GM21526 (cell line): ENCODE measurements at regions not wholly inside any gene's neighbourhood (a gene's known extent, or its start where the extent isn't known, plus 50 kb on each side); places are given as distances from the start of the nearest gene placed in this dataset.

ENCODE experiments used
- ATAC-seq: cut with Tn5 transposase; IDR thresholded peaks from one replicate; pipeline ENCODE4 v1.9.1; 2021; ENCODE audit warnings: moderate library complexity; ENCODE audit not compliant: unreplicated experiment, low FRiP score

DNA sequence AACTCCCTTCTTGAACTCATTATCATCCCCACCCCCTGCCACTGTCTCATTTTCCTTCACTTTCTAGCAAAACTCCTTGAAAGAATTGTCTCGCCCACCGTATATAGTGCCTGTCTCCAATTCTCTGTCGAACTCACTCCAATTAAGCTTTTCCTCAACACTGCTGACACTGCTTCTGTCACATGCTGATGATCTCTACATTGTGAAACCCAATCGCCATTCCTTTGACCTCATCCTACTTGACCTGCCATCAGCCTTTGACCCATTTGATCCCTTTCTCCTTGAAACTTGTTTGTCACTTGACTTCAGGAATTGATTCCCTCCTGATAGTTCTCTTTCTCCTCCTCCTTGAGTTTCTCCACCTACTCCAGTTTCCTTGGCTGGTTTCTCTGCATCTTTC is 54.8 kb downstream of the CCDC71L start:
- no peak for ATAC-seq

DNA sequence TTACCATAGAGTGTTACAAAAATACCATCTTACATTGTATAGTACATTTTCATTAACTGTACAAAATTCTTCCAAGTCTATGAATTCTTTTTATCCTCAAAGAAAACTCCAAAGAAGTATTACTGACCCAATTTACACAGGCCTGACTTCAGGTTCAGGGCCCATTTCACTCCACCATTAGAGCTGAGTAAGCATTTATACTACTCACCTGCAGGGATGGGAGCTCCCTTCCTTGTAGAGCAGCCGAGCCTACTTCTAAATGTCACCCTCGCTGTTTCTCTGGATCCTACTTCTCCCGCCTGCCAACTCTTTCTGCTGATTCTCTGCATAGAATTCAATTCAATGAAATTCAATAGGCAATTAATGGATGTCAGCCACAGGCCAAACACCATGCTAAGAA is 56.0 kb downstream of the CCDC71L start:
- ATAC-seq: no peak

DNA sequence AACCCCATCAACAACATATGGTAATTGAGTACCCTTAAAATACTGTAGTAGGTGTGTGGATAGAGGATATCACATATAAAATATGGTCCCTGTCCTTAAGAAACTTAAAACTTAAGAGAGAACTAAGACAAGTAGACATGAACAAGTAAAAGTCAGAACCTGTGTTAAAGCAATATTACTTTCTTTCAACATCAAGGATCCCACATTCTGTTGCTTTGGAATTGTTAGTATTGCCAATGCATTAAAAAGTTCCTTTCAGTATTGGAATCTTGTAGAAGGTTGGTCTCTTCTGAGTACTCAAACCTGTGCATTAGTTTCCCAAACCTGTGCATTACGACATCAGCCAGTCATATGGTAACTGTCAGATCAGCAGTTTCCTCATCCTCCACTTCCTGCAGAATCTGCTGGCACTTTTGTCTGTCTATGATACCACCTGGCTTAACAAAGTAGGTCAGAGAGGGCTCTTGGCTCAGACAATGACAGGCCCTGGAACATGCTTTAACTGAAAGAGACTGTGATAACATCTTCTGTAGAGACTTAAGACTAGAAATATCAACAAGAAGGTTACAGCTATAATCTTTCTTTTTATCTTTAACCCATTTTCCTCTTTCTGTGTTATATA is 56.5 kb downstream of the CCDC71L start:
- ATAC-seq: no peak

DNA sequence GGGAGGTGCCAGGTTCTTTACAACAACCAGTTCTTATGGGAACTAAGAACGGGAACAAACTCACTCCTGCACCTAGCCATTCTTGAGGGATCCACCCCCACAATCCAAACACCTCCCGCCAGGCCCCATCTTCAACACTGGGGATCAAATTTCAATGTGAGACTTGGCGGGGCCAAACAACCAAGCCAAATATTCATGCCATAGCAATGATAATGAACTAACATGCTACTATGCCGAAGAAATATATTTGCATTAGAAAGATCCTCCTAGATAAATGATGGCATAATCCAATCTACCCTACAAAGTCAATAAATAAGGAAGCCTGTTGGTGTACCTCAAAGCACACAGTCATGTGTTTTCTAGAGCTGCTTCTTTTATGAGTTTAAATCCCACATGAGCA is 57.6 kb downstream of the CCDC71L start:
- ATAC-seq: no peak

DNA sequence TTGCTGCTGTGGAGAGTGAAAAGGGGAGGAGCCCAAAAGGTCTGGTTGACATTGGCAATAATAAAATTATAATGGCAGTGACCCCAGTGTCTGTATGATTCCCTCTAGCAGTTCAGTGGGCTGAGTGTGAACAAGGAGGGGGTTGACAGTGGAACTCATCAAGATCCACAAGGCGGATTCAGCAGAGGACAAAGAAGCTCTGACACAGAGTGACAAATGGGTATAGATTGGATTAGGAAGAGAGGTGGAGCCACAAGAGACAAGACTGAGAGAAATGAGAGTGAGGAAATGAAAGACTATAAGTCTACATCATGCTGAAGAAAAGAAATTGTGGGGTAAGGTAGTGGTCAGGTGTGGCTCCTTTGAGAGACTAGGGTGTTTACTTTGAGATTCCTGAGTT is 58.9 kb downstream of the CCDC71L start:
- ATAC-seq: no peak

DNA sequence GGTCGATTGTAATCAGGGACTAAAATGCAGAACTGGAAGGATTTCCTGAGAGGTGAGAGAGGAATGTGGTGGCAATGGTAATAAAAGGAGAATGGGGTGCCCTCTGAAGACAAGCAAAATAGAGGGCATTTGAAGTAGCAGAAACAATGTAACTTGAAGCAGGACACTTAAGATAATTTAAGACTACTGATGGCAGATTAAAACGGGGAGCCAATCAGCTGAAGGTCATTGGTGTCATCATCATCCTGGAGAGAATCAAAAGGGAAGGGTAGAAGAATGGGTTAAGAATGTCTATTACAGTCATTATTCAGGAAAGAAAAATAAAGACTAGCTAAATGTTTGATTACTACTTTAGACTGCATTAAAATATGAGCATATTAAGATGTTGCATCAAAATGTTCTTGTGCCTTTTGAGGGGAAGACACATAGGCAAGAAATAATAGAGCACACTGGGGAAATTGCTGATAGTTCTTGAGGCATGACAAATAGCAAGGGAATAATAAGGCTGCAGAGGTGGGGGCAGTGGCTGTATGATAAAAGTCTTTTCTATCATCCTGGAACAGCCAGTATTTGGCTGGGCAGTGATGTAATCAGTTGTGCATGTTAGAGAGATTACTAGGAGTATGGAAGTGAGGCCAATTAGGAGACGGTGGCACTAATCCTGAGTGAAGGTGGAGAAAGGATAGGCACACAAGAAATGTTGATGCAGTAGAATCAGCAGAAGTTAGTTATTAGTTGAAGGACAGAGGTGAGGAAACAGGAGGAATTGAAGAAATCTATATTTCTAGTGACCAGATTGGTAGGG is 60.2 kb downstream of the CCDC71L start:
- no peak for ATAC-seq

DNA sequence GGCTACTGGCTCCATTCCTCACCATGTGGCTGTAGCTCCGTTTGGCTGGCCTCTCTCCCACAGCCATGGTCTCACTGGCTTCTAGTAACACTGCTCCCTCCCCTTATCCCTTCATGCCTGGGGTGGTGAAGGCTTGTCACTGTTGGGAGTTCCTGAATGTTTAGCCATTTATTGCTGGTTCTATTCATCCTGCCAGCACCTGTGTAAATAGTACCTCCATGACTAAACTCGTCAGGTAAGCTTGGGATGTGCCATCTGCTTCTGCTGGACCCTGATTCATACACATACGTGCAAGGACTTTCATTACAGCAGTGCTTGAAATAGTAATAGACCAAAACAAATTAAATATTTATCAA is 61.6 kb downstream of the CCDC71L start:
- no peak for ATAC-seq

DNA sequence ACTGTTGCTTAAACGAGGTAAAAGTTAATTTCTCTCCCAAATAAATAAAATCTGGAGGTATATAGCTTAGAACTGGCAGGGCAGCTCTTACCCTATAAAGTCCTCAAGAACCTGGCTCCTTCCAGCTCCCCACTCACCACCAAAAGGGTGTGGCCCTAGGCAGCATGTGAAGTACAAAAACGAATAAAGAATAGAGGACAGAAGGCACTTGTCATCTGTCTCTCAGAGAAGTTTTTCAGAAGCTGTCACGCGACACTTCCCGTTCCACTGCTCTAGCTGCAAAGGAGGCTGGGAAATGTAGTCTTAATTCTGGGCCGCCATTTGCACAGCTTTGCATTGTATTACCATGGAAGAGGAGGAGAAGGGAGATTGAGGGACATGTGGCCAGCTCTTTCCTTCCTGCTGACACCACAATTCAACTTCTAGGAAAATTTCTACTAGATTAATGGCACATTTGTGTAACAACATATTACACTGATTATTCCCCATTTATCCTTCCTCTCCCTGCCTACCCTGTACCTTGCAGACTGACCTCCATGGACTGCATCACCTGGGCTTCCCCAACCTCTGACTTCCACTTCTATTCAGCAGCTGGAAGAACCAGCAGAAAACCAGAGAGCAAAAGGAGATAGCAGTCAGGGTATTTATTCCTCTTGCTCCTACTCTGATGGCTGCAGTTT is 62.2 kb downstream of the CCDC71L start:
- ATAC-seq: peak; percentile 99

DNA sequence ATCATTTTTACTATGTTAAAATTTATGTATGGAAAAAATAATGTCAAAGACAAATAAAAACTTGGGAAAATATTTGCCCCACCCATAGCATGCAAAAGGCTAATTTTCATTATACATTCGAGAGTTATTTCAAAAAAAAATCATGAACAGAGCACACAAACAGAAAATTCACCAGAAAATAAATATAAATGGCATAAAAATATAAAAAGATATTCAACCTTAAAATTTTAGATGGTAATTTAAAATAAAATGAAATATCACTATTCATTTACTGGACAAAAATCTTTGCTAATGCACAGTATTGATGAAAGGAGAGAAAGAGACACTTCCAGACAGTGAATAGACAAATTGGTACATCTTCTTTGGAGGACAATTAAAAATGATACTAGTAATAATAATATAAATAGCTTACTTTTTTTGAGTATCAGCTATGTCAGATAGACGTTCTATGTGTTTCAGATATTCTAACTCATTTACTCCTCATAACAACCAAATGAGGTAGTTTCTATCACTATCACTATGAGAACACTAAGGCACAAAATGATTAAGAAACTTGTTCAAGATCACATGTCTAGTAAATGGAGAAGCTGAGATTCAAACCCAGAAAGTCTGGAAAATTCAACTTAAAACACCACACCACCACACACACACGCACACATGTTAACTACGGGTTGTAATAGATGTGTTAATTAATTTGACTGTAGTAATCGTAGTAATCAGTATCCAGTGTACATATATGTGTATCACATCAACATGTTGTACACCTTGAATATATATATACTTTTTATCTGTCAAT is 63.0 kb downstream of the CCDC71L start:
- ATAC-seq: no peak

DNA sequence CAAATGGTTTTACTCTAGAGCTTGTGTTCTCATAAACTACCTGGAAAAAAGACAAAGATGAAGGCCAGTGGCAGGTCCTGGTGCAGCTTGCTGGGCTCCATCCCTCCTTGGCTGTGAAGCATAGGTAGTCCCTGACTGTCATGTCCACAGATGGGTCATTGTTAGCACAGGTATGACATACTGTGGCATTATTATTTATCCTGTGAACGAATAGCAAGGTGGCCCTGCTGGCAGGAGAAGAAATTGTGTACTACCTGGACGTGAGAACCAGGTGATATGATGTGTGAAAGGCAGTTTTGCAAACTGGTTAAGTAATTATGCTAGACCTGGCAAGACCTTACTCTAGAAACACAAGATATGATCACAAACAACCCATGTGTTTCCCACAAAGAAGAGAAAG is 63.9 kb downstream of the CCDC71L start:
- ATAC-seq: no peak

DNA sequence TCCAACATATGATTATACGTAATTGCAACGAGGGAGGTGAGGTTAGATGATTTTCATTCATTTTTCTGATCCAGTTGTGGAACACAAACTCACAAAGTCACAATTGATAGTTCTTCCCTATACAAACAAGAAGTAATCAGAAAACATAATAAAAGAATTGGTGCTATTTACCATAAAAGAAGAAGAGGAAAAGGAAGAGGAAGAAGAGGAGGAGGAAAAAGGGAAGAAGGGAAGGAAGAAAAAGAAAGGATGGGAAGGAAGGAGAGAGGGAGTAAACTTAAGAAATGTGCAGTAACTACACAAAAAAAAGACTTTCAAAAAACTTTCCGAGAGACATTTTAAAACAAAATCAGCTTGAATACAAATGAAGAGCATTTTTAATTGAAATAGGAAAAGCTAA is 65.0 kb downstream of the CCDC71L start:
- ATAC-seq: no peak

DNA sequence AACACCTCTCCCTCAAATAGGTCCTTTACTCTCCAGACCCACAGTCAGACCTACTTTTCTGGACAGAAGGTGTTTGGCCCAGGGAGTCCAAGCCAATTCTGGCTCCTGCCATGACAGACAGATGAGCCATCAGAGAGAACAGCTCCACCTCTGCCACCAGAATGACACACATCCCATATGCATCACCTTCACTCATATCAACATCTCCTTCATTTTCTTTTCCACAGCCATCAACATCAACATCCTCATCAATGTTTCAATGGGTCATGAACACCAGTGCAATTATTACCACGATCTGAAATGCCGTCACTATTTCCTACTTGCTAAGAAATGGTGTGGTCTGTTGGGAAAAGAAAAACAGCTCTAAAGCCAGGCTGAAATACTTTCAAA is 67.9 kb downstream of the CCDC71L start:
- no peak for ATAC-seq

DNA sequence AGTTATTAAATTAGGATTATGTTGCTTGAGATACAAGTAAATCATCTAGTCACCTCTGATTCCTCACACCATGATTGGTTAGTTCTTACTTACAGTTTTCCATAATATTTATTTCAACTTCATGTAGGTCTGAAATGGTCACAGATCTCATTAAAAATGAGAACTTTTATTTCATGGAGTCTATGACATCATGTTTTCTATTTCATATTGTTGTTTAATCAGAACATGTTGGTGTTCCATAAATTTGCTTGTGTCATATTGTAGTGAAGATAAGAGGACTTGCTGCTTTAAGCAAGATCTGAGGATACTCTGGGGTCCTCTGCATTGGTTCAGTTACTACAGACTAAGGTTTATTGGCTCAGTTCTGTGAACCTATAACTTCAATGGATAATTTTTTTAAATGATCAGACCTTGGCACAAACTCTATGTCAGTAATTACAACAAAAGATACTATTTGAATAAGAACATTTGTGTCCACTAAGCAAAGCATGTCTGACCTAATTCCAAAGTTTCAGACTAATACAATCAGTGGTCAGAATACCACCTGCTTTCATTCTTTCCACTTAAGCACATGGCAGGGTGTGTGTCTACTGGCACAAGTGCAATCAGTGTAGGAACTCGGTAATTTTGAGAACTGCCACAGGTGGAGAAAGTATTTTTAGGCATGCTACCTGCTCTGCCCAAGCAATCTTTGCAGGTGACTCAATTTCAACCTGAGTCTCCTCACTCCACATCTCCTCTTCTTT is 68.5 kb downstream of the CCDC71L start:
- no peak for ATAC-seq

DNA sequence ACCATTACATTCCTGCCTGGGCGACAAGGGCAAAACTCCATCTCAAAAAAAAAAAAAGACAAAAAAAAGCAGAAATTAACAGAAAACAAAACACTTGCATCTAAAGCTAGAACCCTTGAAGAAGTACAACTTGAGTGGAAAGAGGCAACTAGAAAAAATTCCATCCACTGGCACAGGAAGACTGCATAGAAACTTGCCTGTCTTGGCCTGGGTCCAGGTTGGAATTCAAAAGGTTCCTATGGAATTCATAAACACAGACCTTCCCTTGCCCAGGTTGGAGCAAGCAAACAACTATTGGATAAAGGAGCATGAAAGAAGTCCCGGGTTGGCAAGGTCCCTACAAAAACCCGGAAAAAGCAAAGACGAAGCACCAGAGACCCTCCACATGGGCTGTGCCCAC is 69.8 kb downstream of the CCDC71L start:
- no peak for ATAC-seq

DNA sequence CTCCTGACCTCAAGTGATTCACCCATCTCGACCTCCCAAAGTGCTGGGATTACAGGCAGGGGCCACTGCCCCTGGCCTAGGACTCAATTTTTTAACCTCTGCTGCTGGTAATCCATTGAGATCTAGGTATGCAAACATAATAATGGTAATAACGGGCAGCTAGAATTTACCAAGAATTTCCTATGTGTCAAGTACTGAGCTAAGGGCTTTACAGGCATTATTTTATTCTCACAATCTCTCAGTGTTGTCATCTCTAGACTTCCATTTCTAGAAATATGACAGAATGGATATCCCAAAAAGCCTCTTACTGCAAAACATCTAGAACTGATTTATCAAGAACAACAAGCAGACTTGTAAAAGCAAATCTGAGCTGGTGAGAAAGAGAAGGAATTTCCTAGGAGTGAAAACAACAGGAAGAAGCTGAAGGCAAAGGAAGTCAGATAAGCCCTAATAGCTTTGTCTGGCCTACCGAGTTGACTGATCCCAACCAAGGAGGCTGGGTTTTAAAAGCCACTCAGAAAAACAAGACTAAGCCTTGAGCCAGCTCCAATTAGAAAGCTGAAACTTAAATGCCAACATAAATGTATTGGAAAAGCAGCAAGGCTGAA is 70.6 kb downstream of the CCDC71L start:
- ATAC-seq: no peak

DNA sequence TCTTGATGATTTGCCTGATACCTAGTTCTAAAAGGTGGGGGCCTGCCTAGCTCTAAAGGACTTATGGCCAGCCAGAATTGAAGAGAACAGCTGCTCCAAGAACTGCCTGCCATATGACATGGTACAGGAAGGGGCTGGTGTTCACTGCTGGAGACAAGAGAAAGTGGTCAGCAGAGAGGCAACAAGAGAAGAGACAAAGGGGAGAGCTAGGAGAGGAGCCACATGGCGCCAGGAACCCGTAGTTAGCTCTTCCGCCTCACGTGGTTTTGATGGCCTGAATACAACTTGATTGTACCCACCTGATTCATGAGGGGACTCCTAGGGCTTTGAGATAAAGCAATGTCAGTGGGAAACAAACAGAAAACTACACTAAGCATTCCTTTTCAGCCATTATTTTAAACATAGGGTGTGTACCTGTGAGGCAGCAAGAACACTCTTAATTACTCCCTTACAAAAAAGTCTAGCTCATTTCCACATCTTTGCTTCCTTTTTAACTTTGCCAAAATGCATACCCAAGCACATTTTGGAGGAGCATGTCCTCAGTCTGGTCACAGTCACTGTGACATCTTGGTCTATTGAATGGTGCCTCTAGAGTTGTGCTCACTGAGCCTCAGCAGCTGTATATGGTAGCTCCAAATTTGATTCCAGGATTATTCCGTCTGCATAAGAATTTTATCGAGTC is 71.6 kb downstream of the CCDC71L start:
- no peak for ATAC-seq

DNA sequence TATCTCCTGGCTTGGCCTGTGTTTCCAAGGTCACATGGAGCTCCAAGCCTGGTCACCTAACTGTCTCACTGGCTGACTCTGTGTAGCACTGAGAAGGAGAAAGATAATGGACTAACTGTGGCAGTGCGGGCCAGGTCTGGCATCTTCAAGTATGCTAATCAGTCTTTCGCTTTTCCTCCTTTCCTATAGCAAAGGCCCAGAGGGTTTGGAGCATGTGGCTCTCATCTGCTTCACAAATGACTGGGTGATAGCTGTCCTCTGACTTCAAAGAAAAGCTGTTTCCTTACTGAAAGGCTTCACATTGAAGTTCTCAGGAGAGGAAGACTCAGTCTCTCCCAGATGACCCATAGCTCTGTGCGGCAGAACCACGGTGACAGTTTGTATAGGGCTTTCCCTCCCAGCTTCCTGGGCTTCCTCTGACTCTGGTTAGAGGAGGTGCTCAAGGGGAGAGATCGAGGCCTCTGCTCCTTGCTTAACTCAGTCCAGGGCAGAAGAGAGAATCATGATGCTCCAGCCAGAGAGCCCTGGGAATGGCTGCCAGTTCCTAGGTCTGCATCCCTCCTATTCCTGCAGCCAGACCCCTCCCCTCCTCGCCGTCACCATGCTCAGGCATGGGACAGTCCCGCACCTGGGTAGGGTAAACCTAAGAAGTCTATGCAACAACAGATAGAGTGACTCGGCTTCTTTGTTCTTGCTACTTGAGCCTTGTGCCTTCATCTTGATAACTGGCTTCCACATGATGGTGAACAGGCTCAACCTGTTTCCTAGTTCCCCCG is 72.3 kb downstream of the CCDC71L start:
- no peak for ATAC-seq

DNA sequence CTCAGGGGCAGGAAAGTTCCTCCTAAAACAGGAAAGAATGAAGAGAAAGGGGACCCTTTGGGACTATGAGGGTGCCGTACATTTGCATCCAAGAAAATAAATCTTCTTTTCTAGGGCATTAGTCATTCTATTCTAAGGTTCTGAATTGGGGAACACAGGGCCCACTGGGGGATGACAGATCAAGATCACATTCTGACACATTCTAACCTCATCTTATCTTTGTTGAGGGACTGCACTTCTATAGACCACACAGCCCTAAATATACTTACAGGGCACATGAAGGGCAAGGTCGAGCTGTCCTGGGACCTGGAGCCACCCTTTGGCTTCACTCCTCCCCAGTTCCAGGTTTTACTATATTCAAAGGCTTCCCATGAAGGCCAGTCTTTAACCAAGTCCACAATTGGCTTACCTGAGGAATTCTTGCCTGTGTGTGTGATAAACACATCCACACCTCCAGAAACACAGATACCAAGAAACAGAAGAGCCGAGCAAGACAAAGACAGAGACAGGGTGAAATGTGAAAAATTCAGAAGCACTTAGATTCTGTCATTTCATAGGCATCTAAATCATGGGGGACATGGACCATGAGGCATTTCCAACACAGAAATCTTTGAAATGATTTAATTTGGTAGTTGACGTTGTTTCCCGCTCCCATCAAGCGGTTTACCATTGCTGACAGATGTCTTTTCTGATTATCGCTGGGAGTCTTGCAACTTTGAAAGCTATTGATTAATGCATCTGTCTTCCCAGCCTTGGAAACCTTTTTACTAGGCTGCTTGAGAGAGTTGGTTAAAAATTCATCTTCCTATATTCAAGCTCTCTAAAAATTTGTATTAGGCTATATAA is 75.8 kb downstream of the CCDC71L start:
- ATAC-seq: no peak
